Middle frontal gyrus (tissue), 1 donor: ENCODE measurements at regions not wholly inside any gene's neighbourhood (a gene's known extent, or its start where the extent isn't known, plus 50 kb on each side); places are given as distances from the start of the nearest gene placed in this dataset.

ENCODE experiments used
- DNase-seq: peaks from one replicate; pipeline ENCODE4 v3.0.0-alpha.2; 2015; ENCODE audit warnings: low spot score; ENCODE audit errors: extremely low spot score

- DNase-seq: no peak
Observed at GRCh38 chr2:146259816-146260215, 1585.0 kb upstream of the ACVR2A start.

- no peak for DNase-seq
Observed at GRCh38 chr2:146258071-146258470, 1586.8 kb upstream of the ACVR2A start.

GRCh38 chr2:146252119-146252518 lies 1592.7 kb upstream of the ACVR2A start:
- DNase-seq: no peak

GRCh38 chr2:146251328-146251727 lies 1593.5 kb upstream of the ACVR2A start:
- DNase-seq: no peak

DNA sequence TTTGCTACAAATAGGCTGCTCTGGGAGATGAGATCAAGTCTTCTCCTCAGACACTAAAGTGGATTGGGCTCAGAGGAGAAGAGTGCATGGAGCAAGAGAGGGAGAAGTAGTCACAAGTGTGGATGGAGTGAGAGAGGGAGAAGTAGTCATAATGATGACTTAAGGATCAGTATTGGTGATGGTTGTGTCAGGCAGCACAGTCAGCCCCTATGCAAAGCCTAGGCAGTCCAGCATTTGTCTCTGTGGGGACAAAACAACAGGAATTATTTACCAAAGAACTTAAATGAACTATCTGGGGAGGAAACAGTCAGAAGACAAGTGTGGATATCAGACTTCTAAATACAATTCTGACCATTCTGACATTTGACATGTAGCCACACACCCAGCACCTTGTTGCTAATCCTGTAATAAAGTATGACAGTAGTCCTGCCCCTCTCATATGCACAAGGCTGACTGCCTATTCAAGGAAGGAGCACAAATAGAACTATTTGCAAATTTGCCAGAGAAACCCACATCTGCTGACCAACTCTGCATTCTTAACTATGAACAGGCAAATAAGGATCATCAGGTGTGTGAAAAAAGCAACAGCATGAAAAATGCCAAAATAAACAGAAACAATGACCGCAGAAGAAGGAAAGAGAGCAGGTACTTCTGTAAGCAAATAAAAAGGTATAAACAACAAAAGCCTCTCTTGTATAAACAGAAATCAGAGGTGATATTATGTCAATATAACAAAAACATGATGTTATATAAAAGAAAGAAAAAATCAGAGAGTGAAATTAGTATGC lies 1597.9 kb upstream of the ACVR2A start:
- DNase-seq: no peak

DNA sequence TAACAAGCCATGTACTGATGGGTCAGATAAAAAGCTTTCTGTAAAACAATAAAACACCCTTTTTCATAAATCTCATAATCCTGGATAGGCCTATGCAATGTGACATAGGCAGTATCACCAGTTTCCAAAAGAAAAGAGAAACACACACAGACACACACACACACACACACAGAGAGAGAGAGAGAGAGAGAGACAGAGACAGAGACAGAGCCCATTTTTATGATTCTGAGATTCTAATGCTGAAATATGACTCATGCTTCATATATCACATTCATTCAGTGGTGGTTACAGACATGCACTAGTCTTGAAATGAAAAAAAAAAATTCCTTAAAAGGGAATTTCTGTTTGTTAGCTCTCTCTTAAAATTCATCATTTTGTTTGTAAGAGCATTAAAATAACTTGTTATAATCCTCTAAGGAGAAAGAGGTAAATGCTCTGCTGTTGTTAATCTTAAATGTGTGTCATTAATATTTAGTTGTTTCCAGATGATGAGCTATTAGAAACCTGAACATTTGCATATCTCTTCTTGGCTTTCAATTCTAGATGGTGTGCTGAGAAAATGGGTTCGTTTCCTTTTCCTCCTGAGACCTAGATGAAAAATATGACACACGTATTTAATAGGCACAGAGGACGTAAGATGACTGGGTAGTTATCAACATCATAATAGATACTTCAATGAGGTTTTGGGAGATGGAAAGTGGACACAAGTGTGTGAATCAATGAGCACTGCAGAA lies 1598.7 kb upstream of the ACVR2A start:
- DNase-seq: no peak

GRCh38 chr2:146244830-146245229 lies 1600.0 kb upstream of the ACVR2A start:
- DNase-seq: no peak

DNA sequence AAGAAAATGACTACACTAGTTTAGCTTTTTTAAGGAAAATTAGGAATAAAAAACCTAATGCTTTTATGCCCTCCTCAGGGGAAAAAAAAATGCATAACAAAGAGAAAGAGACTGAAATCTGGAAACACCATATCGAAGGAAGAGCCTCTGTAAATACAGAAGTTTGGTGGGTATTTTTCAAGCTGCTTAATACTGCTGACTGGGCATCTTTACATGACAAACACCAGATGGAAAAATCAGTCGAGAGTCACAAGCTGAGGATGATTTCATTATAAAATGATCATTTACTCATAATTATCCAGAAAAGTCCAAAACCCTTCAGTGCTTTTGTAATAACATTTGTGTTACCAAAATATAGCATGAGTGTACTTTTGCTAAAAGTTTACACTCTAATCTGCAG lies 1600.7 kb upstream of the ACVR2A start:
- no peak for DNase-seq

GRCh38 chr2:146241023-146241422 lies 1603.8 kb upstream of the ACVR2A start:
- DNase-seq: no peak

DNA sequence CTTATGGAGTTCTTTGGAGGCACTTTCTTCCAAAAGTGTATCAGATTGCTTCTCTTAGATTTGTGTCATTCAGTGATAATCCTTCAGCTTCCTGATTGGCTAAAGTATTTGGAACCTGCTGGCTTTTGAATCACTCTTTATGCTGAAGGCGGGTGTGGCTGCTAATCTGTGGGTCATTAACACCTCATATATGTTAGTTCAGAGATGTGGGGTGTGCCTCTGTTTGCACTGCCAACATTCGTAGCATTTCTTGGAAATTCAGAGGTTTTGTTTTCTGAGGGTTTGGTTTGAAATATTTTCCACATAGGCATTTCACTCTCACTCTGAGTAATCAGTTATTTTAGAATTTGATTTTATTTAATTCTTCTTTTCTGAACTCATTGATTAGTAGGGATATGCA lies 1604.4 kb upstream of the ACVR2A start:
- no peak for DNase-seq

- no peak for DNase-seq
Observed at GRCh38 chr2:146239392-146240135, 1605.3 kb upstream of the ACVR2A start.

GRCh38 chr2:146238254-146238966 lies 1606.4 kb upstream of the ACVR2A start:
- DNase-seq: no peak

GRCh38 chr2:146235158-146235557 lies 1609.7 kb upstream of the ACVR2A start:
- DNase-seq: no peak

- DNase-seq: no peak
Observed at GRCh38 chr2:146229508-146230155, 1615.2 kb upstream of the ACVR2A start.

DNA sequence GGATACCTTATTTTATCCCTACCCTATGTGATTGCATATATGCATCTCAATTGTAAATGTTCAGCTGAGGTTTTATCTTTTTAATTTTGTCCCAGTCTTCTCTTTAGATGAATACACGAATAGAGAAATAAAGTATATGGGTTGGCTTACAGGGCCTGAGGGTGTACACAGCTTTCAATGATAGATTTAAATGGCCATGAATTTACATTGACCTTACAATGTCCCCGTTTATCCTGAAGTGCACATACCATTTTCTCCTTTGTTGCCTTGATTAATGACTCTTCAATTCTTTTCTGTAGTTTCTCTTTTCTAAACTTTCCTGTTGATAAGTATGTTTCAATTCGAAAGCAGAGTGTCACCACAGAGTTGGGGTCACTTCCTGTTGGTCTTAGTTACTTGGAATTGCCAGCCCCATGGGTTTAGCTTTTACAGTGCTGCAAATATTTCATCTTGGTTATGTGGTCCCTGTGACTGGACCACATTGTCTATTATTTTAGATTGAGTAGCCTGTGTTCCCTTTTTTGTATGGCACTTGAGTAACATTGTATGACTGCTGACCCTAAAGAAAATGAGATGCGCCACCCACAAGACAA lies 1616.3 kb upstream of the ACVR2A start:
- no peak for DNase-seq

DNA sequence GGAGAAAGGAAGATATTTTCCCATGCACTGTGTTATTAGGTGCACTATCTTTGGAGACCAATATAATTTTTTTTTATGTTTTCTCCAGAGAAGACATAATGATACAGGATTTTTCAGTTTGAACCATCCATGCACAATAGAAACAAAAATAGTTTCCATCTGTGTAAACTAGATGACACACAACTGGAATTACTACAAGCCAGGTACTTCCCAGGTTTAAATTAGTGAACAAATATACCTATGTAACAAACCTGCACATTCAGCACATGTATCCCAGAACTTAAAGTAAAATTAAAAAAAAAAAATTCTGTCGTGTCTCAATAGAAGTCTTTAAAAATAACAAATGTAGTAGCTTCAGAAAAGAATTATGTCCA lies 1616.8 kb upstream of the ACVR2A start:
- DNase-seq: no peak

DNA sequence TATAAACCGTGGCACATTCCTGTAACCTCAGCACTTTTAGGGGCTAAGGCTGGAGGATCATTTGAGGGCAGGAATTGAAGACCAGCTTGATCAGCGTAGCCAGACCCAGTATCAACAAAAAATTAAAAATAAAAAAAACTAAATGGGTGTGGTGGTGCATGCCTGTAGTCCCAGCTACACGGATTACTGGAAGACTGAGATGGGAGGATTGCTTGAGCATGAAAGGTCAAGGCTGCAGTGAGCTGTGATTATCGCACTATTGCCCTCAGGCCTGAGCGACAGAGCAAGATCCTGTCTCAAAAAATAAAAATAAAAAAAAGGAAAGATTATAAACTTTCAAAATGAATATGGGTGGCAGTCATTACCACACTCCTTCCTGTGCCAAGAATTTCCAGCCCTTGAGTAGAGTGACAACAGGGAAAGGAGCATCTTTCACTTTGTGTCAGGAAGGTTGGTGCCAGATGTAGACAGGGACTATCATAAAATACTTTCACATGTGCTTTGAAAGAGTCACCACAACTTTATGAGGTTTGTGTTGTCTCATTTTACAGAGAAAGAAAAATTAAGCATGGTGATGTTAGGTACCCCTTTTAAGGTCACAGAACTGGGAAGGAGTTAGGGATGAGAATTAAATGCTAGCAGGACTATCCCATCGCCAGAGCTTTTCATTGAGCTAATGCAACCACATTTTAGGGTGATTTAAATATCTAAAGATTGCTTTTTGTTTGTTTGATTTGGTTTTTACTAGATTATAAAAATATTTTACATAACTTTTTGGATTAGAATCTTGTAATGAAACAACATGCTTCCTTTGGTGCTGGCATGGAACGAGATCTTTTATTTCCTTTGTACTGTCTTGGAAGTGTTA lies 1617.4 kb upstream of the ACVR2A start:
- no peak for DNase-seq

DNA sequence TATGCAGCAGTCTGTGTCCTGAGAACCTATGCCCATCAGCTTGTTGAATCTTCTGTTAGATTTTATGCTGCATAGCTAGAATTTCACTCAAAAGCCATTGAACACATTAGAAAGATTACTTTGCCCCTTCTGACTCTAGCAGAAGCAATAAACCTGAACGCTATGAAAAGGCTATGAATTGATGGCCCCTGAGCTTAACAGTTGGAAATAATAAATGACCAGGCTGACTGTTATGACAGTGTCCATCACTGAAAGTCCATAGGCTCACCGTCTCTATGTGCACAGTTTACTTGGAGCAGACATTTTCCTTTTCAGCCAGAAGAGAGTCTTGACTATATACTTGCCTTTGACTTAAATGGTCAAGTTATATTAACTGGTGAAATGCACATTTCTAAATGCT lies 1618.8 kb upstream of the ACVR2A start:
- no peak for DNase-seq

GRCh38 chr2:146221826-146222225 lies 1623.0 kb upstream of the ACVR2A start:
- no peak for DNase-seq

DNA sequence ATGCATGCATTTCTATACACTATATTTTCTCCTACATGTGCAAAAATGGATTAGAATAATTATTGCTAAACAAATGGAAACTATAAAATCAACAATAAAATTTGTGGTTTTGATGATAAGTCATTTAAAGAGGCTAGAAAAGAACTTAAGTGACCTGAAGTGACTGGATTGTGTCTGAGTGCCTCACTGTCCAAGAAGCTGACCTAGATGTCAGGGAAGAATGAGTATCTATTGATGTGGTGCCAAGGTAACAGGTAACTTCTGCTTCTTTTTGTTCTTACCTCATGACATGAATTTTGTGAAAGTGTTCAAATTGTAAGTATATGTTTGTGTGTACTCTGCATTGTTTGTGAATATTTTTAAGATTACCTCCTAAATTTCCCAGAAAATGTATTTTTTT lies 1623.9 kb upstream of the ACVR2A start:
- DNase-seq: no peak
